Left cardiac atrium (tissue), 4 donors: ENCODE measurements at regions not wholly inside any gene's neighbourhood (a gene's known extent, or its start where the extent isn't known, plus 50 kb on each side); places are given as distances from the start of the nearest gene placed in this dataset.

Source experiments
- ATAC-seq, 2 donors: fragments of 200-7000 bp; cut with Tn5 transposase; one replicate each; pipeline ENCODE4 v1.9.1; 2020; ENCODE audit warnings: mild to moderate bottlenecking in 2 of 2, moderate library complexity in 2 of 2
- DNase-seq: peaks from one replicate; pipeline ENCODE4 v3.0.0-alpha.2; 2020
- intact Hi-C, 2 donors: fragments of 100-400 bp; cut with DNase I; formaldehyde crosslinking; loops; one replicate each; pipeline versions ENCODE4 v1.14.1 to v1.15.1; 2022 to 2023
- donor health status: DM: no; HTN: yes; CAD: no.
- donor health status: DM: no; HTN: yes; CAD: no; lungs with severe emphysema.
- donor health status: DM: yes; HTN: yes; CAD: no.
- donor health status: Dilated cardiomyopathy.

- ATAC-seq, result no peak
Observed at GRCh38 chr17:62913991-62914570, 52.0 kb upstream of the TANC2 start.

DNA sequence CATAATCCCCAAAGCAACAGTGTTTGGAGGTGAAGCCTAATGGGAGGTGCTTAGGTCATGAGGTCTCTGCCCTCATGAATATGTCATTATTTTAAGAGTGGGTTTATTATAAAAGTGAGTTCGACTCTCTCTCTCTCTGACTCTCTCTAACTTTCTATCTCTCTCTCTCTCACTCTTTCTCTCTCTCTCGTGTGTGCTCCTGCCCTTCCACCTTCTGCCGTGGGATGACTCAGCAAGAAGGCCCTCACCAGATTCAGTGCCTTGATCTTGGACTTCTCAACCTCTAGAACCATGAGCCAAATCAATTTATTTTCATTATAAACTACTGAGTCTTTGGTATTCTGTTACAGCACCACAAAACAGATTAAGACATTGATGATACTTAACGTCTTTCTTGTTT lies 53.7 kb upstream of the TANC2 start:
- DNase-seq (no peak), ATAC-seq (no peak)
- intact Hi-C loops, result loop anchor here in 1 of 2 donors (10.0 kb wide), 1 partner anchor 62 kb away; no protein-coding TSS in a partner anchor

More at GRCh38 chr17:62913991-62914570, 52.0 kb upstream of the TANC2 start:
- no peak for DNase-seq
- intact Hi-C loops, result loop anchor here in 1 of 2 donors (10.0 kb wide), 1 partner anchor 61 kb away; no protein-coding TSS in a partner anchor

DNA sequence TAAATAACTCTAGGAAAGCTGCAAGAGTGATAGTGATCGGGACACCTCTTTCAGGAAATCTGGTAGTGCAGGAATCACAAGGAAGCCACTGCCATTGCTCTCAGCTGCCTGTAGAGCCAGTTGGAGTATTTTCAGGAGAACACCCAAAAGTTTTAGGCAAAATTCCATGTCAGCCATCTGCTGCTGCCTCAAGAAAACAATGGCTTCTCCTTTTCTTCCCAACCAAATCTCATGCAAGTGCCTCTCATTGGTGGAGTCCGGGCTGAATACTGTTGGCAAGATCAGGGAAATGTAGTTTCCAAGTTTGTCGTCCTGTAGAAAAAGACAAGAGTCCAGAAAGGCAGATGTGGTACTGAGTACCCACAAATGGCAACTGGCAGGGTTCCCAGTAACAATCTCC lies 54.9 kb upstream of the TANC2 start:
- ATAC-seq (no peak), DNase-seq (no peak)
- intact Hi-C loops, result loop anchor here in 1 of 2 donors (10.0 kb wide), 1 partner anchor 64 kb away; no protein-coding TSS in a partner anchor

- intact Hi-C loops, result loop anchor here in 1 of 2 donors (10.0 kb wide), 1 partner anchor 65 kb away; no protein-coding TSS in a partner anchor
- ATAC-seq (no peak), DNase-seq (no peak)
Observed at GRCh38 chr17:62910277-62910676, 55.8 kb upstream of the TANC2 start.

DNA sequence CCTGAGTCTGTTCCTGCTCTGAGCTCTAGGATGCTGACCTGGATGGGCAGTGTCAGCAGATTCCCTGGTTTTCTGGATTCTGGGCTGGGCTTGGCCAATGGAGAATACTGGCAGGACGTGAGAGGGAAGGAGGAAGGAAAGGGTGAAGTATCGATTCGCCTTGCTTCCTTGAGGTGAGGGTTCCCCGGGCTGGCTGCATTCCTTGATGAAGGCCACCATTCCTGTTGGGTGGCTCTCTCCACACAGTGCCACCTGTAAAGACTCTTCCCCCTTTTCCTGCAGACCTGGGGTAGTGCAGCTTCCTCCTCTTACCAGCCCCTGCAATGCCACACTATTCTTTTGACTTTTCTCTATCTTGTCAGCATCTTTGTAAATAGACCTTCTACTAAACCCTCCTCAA lies 58.1 kb upstream of the TANC2 start:
- ATAC-seq (no peak), DNase-seq (no peak)
- intact Hi-C loops, result no loop called here

GRCh38 chr17:62906881-62907280 lies 59.2 kb upstream of the TANC2 start:
- ATAC-seq, result no peak
- intact Hi-C loops, result no loop called here
- DNase-seq, result no peak

- ATAC-seq, result no peak
- intact Hi-C loops, result no loop called here
- DNase-seq, result no peak
Observed at GRCh38 chr17:62905233-62905632, 60.8 kb upstream of the TANC2 start.

DNA sequence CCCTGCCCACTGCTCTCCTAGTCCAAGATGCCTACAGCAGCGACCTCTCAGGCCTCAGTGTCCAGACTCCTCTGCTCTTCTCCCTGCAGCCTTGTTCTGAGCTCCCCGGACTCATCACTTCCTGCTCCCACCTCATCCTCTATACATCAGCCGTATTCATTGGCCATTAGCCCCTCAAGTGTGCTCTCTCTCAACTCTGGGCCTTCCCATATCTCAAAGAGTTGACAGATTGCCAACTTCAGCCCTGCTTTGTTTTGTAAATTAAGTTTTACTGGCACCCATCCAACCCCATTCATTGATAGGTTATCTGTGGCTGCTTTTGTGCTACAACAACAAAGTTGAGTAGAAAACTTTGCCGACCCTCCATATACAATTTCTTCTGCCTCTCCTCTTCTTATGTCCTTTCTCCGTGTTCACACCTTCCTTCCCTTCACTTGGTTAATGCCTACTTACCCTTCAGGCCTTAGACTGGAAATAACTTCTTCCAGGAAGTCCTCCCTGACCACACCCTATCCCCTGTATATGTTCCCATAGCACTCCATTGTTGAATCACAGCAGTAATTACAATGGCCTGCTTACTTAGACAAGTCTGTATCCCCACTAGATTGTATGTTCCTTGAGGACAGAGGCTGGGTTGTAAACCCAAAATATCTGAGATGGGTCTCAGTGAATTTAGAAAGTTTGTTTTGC lies 63.4 kb upstream of the TANC2 start:
- DNase-seq (no peak), ATAC-seq (no peak)
- intact Hi-C loops, result no loop called here

DNA sequence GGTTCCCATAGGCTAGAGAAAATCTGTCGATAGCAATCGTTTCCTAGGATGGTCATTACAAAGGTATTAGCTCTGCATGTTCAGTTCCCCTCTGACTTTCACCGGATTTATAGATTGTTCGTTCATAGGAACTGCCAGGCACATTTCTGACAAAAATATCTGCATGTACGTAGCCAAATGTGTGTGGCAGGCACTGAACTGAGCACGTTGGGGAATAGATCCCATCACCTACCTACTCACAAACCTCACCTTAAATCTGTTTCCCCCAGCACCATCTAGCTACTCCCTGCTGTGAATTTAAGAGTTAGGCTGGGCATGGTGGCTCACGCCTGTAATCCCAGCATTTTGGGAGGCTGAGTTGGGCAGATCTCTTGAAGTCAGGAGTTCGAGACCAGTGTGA lies 64.5 kb upstream of the TANC2 start:
- DNase-seq, result no peak
- ATAC-seq, result no peak
- intact Hi-C loops, result no loop called here

GRCh38 chr17:62900096-62900495 lies 65.9 kb upstream of the TANC2 start:
- intact Hi-C loops, result no loop called here
- DNase-seq (no peak), ATAC-seq (no peak)

- peak; percentile 34 for DNase-seq
- ATAC-seq, result peak in 1 of 2 donors; percentile 88
- intact Hi-C loops, result no loop called here
Observed at GRCh38 chr17:62899361-62899760, 66.7 kb upstream of the TANC2 start.

DNA sequence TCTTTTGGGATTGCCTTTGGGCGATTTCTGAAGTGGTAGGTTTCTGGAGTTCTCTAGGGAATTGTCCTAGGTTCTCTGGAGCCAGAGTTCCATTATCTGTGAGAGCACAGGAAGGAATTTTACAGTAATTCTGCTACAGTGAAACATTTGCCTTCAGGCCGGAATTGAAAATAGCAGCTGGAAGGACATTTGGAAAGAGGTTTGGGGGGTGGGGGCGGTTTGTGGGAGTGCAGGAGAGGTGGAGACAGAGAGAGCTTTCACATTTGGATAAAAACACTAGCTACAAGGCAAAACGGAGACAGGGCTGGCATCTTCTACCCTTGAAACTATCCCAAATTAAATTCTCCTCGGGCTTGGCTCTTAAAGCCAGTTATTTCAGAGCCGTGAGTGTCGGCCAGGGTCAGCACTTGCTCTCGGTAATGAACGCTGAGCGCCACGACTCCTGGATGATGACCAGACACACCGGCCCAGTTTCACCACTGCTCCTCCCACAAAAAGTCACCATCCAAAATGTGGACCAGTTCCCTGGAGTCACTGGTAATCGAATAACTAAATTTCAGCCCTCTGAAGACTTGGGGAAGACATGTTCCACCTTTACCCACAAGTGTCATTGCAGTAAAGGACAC lies 67.7 kb upstream of the TANC2 start:
- DNase-seq (no peak), ATAC-seq (peak; percentile 41 to 69)
- intact Hi-C loops, result no loop called here

DNA sequence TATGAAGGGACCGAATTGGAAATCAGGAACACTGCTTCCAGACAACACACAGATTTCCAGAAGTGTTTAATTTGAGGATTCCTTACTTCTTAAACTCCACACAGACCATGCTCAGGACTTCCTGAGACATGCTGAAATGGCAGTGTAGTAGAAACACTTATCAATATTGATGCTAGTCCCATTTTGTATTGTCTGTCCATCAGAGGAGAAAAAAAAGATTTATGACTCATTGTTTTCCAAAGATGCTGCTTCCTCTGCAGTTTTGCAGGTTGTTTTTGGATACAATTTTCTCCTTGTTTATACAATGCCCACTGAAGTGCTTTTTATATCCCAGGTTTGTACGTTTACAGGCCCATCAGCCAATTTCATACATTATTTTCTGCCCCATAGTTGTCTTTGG lies 68.3 kb upstream of the TANC2 start:
- DNase-seq (no peak), ATAC-seq (no peak)
- intact Hi-C loops, result no loop called here

GRCh38 chr17:62895320-62896301 lies 70.4 kb upstream of the TANC2 start:
- intact Hi-C loops, result no loop called here
- DNase-seq (no peak), ATAC-seq (peak in 1 of 2 donors; percentile 8)

DNA sequence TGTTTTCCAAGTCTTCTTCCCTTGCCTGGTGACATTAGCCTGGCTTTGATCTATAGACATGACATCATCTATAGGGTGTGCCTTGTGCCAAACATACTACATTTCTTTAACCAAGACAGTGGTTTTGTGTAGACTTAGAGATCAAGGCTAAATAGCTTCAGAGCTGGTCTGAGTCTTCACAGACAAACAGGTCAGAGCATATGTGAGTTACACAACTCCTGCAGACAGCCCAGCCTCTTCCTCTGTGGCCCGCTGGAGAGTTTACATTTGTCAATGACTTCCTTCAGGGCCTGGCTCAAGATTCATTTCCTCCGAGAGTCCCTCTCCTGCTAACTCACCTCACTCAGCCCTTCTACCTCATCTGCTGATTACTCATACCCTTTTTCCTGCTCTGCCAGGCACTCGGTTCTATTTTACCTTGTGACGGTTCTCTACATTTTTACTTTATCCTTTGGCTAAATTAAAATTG lies 73.1 kb upstream of the TANC2 start:
- intact Hi-C loops, result no loop called here
- ATAC-seq, result peak; percentile 61 to 89

DNA sequence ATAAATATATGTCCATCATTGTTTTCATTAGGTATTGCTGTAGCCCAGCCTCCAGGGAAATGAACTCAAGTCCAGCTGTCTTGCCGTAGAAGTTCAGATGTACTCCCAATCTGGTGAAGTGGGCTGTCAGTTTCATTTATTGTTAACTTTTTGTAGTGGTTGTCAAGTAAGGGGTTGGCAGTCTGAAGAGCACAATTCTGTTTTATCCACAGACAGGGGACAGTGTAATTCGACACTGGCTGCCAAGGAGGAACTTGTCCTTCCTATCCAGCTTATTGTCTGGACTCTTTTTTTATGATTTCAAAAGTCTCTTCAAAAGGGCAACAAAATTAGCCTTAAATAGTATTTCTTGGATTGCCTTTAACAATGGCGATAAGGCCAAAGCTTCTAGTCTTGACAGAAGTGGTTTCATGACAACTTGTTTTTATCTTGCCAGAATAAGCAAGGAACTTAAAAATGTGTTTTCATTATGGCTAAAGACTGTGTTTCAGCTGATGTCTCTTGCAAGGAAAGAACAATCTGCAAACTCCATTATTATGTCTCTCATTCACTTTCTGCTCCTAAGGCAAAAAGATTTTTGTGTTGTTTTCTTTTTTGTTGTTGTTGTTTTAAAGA lies 73.9 kb upstream of the TANC2 start:
- intact Hi-C loops, result no loop called here
- peak in 1 of 2 donors; percentile 56 for ATAC-seq
- DNase-seq, result no peak

More for the DNA sequence above, 73.1 kb upstream of the TANC2 start:
- peak; percentile 45 for DNase-seq

DNA sequence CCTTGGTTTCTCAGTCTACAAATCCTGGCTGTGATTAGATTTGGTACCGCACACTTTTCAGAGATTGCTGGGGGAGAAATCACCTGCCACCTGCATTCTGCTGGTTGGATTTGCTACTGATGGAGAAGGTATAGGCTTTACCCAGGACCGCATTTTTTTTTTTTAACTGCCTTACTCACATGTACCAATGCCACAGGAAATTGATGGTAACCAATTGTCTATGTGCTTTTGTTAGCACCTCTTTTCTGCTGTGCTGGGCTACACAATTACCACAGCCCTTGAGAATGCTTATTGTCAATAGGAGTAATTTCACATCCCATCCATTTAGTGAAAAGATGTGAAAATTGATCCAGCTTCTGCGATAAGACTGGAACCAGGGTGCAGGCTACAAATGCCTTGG lies 74.4 kb upstream of the TANC2 start:
- intact Hi-C loops, result no loop called here
- ATAC-seq, result no peak
- no peak for DNase-seq

- intact Hi-C loops, result no loop called here
- no peak for ATAC-seq
Observed at GRCh38 chr17:62888765-62889164, 77.3 kb upstream of the TANC2 start.

GRCh38 chr17:62888148-62888547 lies 77.9 kb upstream of the TANC2 start:
- intact Hi-C loops, result no loop called here
- ATAC-seq (no peak), DNase-seq (no peak)

More at GRCh38 chr17:62888765-62889164, 77.3 kb upstream of the TANC2 start:
- no peak for DNase-seq
